PC-3 (cell line): ENCODE measurements at regions not wholly inside any gene's neighbourhood (a gene's known extent, or its start where the extent isn't known, plus 50 kb on each side); places are given as distances from the start of the nearest gene placed in this dataset.

Experiments
- EZH2 ChIP-seq: fragments of 300-600 bp; sonication (generic); IDR thresholded peaks from one replicate; pipeline ENCODE4 v1.6.1; 2017; ENCODE audit warnings: antibody characterized with exemption, mild to moderate bottlenecking, low read length; ENCODE audit not compliant: unreplicated experiment
- TF ChIP-seq, protein P1 (sequence below): fragments of 300-600 bp; sonication (generic); conservative IDR thresholded peaks from 2 replicates; pipeline ENCODE4 v1.5.1; 2017; ENCODE audit warnings: antibody characterized with exemption, low read depth, mild to moderate bottlenecking, low read length

GRCh38 chr3:175988401-175988800 is 1129.3 kb downstream of the NAALADL2 start:
- TF ChIP-seq, protein P1, sequence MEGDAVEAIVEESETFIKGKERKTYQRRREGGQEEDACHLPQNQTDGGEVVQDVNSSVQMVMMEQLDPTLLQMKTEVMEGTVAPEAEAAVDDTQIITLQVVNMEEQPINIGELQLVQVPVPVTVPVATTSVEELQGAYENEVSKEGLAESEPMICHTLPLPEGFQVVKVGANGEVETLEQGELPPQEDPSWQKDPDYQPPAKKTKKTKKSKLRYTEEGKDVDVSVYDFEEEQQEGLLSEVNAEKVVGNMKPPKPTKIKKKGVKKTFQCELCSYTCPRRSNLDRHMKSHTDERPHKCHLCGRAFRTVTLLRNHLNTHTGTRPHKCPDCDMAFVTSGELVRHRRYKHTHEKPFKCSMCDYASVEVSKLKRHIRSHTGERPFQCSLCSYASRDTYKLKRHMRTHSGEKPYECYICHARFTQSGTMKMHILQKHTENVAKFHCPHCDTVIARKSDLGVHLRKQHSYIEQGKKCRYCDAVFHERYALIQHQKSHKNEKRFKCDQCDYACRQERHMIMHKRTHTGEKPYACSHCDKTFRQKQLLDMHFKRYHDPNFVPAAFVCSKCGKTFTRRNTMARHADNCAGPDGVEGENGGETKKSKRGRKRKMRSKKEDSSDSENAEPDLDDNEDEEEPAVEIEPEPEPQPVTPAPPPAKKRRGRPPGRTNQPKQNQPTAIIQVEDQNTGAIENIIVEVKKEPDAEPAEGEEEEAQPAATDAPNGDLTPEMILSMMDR: no peak
- TF ChIP-seq EZH2: no peak
